IgD-negative memory B cell (primary cell): ENCODE measurements at regions not wholly inside any gene's neighbourhood (a gene's known extent, or its start where the extent isn't known, plus 50 kb on each side); places are given as distances from the start of the nearest gene placed in this dataset.
A peak's percentile ranks its signal among the peaks of the same experiment; 100 is the strongest.
"Not testable (repeated sequence)": the region's sequence is repeated elsewhere in the genome, so short reads cannot be mapped to it uniquely, and the experiment has no call there.

ENCODE experiments used
- H3K27ac Mint-ChIP-seq, 3 donors: one replicate each; pipeline ENCODE4 v1.8.0; 2020 to 2022; ENCODE audit warnings: mild to moderate bottlenecking in 3 of 3, mixed read lengths in 3 of 3, moderate library complexity in 1 of 3
- H3K27me3 Mint-ChIP-seq: one replicate; pipeline ENCODE4 v1.8.0; 2021; ENCODE audit warnings: mixed read lengths
- H3K36me3 Mint-ChIP-seq: one replicate; pipeline ENCODE4 v1.8.0; 2020; ENCODE audit warnings: mild to moderate bottlenecking, mixed read lengths
- H3K4me1 Mint-ChIP-seq, 3 donors: one replicate each; pipeline ENCODE4 v1.8.0; 2020 to 2022; ENCODE audit warnings: mixed read lengths in 3 of 3, mild to moderate bottlenecking in 1 of 3
- H3K4me3 Mint-ChIP-seq, 4 donors: one replicate each; pipeline ENCODE4 v1.8.0; 2020 to 2022; ENCODE audit warnings: mild to moderate bottlenecking in 4 of 4, mixed read lengths in 4 of 4, moderate library complexity in 3 of 4
- H3K9me3 Mint-ChIP-seq, 3 donors: one replicate each; pipeline ENCODE4 v1.8.0; 2020 to 2021; ENCODE audit warnings: mixed read lengths in 3 of 3, mild to moderate bottlenecking in 1 of 3

GRCh38 chr3:35849496-35849895, 210.2 kb downstream of the ARPP21 start:
- Mint-ChIP-seq H3K4me3 (no peak overlapping the region), H3K4me1 (no peaks in the 10 kb centered on the region), H3K27ac (no peak overlapping the region), H3K36me3 (peaks cover 1% of the 10 kb centered on the region), H3K27me3 (no peaks in the 10 kb centered on the region), H3K9me3 (peaks cover 0 to 2% (median 0%) of the 10 kb centered on the region in 3 donors)

GRCh38 chr3:35849963-35850362, 210.6 kb downstream of the ARPP21 start:
- Mint-ChIP-seq H3K36me3 (peaks cover 1% of the 10 kb centered on the region), H3K4me3 (no peak overlapping the region)

GRCh38 chr3:35857004-35857403, 217.7 kb downstream of the ARPP21 start:
- Mint-ChIP-seq H3K9me3 (peaks cover 0 to 2% (median 0%) of the 10 kb centered on the region in 3 donors), H3K27ac (no peak overlapping the region), H3K27me3 (no peaks in the 10 kb centered on the region), H3K4me3 (no peak overlapping the region), H3K36me3 (no peaks in the 10 kb centered on the region), H3K4me1 (peaks cover 0 to 6% (median 4%) of the 10 kb centered on the region in 3 donors)

More at GRCh38 chr3:35849963-35850362, 210.6 kb downstream of the ARPP21 start:
- Mint-ChIP-seq H3K27me3 (no peaks in the 10 kb centered on the region), H3K9me3 (peaks cover 0 to 2% (median 0%) of the 10 kb centered on the region in 3 donors), H3K4me1 (no peaks in the 10 kb centered on the region), H3K27ac (no peak overlapping the region)

- no peak overlapping the region for H3K4me3 Mint-ChIP-seq
Measured at GRCh38 chr3:35862057-35862456, 222.7 kb downstream of the ARPP21 start.

GRCh38 chr3:35864871-35865270, 225.5 kb downstream of the ARPP21 start:
- H3K9me3 Mint-ChIP-seq: no peaks in the 10 kb centered on the region
- no peak overlapping the region for H3K4me3 Mint-ChIP-seq

More at GRCh38 chr3:35862057-35862456, 222.7 kb downstream of the ARPP21 start:
- H3K27ac Mint-ChIP-seq: no peak overlapping the region
- H3K27me3 Mint-ChIP-seq: no peaks in the 10 kb centered on the region
- no peaks in the 10 kb centered on the region for H3K9me3 Mint-ChIP-seq
- H3K4me1 Mint-ChIP-seq: peaks cover 0 to 3% (median under 1%) of the 10 kb centered on the region in 3 donors
- no peaks in the 10 kb centered on the region for H3K36me3 Mint-ChIP-seq

GRCh38 chr3:35867791-35868190, 228.5 kb downstream of the ARPP21 start:
- Mint-ChIP-seq H3K9me3 (no peaks in the 10 kb centered on the region), H3K4me3 (no peak overlapping the region), H3K27ac (no peak overlapping the region), H3K36me3 (no peaks in the 10 kb centered on the region), H3K4me1 (no peaks in the 10 kb centered on the region), H3K27me3 (no peaks in the 10 kb centered on the region)

More at GRCh38 chr3:35864871-35865270, 225.5 kb downstream of the ARPP21 start:
- no peaks in the 10 kb centered on the region for H3K27me3 Mint-ChIP-seq
- H3K4me1 Mint-ChIP-seq: no peaks in the 10 kb centered on the region
- H3K27ac Mint-ChIP-seq: no peak overlapping the region
- H3K36me3 Mint-ChIP-seq: no peaks in the 10 kb centered on the region

GRCh38 chr3:35871009-35871408, 231.7 kb downstream of the ARPP21 start:
- H3K27ac Mint-ChIP-seq: no peak overlapping the region
- H3K4me3 Mint-ChIP-seq: no peak overlapping the region
- H3K9me3 Mint-ChIP-seq: no peaks in the 10 kb centered on the region
- H3K27me3 Mint-ChIP-seq: no peaks in the 10 kb centered on the region
- no peaks in the 10 kb centered on the region for H3K4me1 Mint-ChIP-seq
- H3K36me3 Mint-ChIP-seq: no peaks in the 10 kb centered on the region

GRCh38 chr3:35883929-35884328, 244.6 kb downstream of the ARPP21 start:
- Mint-ChIP-seq H3K4me1 (no peaks in the 10 kb centered on the region), H3K4me3 (no peak overlapping the region), H3K9me3 (peaks cover 0 to 13% (median 4%) of the 10 kb centered on the region in 3 donors), H3K27ac (no peak overlapping the region), H3K36me3 (peaks cover 1% of the 10 kb centered on the region), H3K27me3 (no peaks in the 10 kb centered on the region)

- no peak overlapping the region for H3K27ac Mint-ChIP-seq
- peaks cover 0 to 7% (median 3%) of the 10 kb centered on the region in 3 donors for H3K9me3 Mint-ChIP-seq
- no peaks in the 10 kb centered on the region for H3K27me3 Mint-ChIP-seq
- H3K36me3 Mint-ChIP-seq: no peaks in the 10 kb centered on the region
- H3K4me1 Mint-ChIP-seq: no peaks in the 10 kb centered on the region
- no peak overlapping the region for H3K4me3 Mint-ChIP-seq
Measured at GRCh38 chr3:35894735-35895134, 255.4 kb downstream of the ARPP21 start.

- Mint-ChIP-seq H3K4me1 (no peaks in the 10 kb centered on the region), H3K4me3 (no peak overlapping the region), H3K27ac (no peak overlapping the region), H3K27me3 (no peaks in the 10 kb centered on the region), H3K9me3 (peaks cover 0 to 7% (median 3%) of the 10 kb centered on the region in 3 donors), H3K36me3 (no peaks in the 10 kb centered on the region)
Measured at GRCh38 chr3:35899245-35899644, 259.9 kb downstream of the ARPP21 start.

GRCh38 chr3:35900079-35900478, 260.8 kb downstream of the ARPP21 start:
- H3K27ac Mint-ChIP-seq: no peak overlapping the region
- H3K4me3 Mint-ChIP-seq: no peak overlapping the region
- H3K9me3 Mint-ChIP-seq: peaks cover 0 to 3% (median 2%) of the 10 kb centered on the region in 3 donors
- H3K27me3 Mint-ChIP-seq: no peaks in the 10 kb centered on the region
- no peaks in the 10 kb centered on the region for H3K4me1 Mint-ChIP-seq
- no peaks in the 10 kb centered on the region for H3K36me3 Mint-ChIP-seq

- Mint-ChIP-seq H3K4me1 (no peaks in the 10 kb centered on the region), H3K9me3 (no peaks in the 10 kb centered on the region), H3K4me3 (no peak overlapping the region), H3K36me3 (peaks cover 3% of the 10 kb centered on the region), H3K27me3 (peaks cover 1% of the 10 kb centered on the region), H3K27ac (no peak overlapping the region)
Measured at GRCh38 chr3:35908366-35909232, 269.3 kb downstream of the ARPP21 start.

GRCh38 chr3:35919160-35919559, 279.8 kb downstream of the ARPP21 start:
- Mint-ChIP-seq H3K9me3 (peaks cover 2 to 5% (median 2%) of the 10 kb centered on the region in 3 donors), H3K36me3 (no peaks in the 10 kb centered on the region), H3K4me1 (no peaks in the 10 kb centered on the region), H3K4me3 (no peak overlapping the region), H3K27me3 (no peaks in the 10 kb centered on the region), H3K27ac (no peak overlapping the region)

GRCh38 chr3:35921718-35922117, 282.4 kb downstream of the ARPP21 start:
- Mint-ChIP-seq H3K27ac (no peak overlapping the region), H3K27me3 (no peaks in the 10 kb centered on the region), H3K4me3 (no peak overlapping the region), H3K4me1 (no peaks in the 10 kb centered on the region), H3K36me3 (no peaks in the 10 kb centered on the region), H3K9me3 (peaks cover 2 to 7% (median 5%) of the 10 kb centered on the region in 3 donors)

- not testable (repeated sequence) for H3K4me1 Mint-ChIP-seq, H3K27me3 Mint-ChIP-seq, H3K4me3 Mint-ChIP-seq, H3K9me3 Mint-ChIP-seq, H3K27ac Mint-ChIP-seq, H3K36me3 Mint-ChIP-seq
Measured at GRCh38 chr3:35924070-35924469, 284.7 kb downstream of the ARPP21 start.

- H3K4me1 Mint-ChIP-seq: no peaks in the 10 kb centered on the region
- peak overlapping the region in 1 of 3 donors; percentile 4 for H3K27ac Mint-ChIP-seq
- H3K9me3 Mint-ChIP-seq: peaks cover 0 to 5% (median 0%) of the 10 kb centered on the region in 3 donors
- H3K27me3 Mint-ChIP-seq: no peaks in the 10 kb centered on the region
- H3K4me3 Mint-ChIP-seq: no peak overlapping the region
- no peaks in the 10 kb centered on the region for H3K36me3 Mint-ChIP-seq
Measured at GRCh38 chr3:35927441-35927840, 288.1 kb downstream of the ARPP21 start.
